RWPE2 (cell line): ENCODE measurements at regions not wholly inside any gene's neighbourhood (a gene's known extent, or its start where the extent isn't known, plus 50 kb on each side); places are given as distances from the start of the nearest gene placed in this dataset.

Experiments
- ATAC-seq: fragments of 200-7000 bp; cut with Tn5 transposase; 3 replicates; pipeline ENCODE4 v1.9.1; 2021; ENCODE audit warnings: low read depth
- DNase-seq: peaks from one replicate; pipeline ENCODE4 v3.0.0-alpha.2; 2020; ENCODE audit warnings: low spot score
- H3K27ac ChIP-seq: fragments of 450-650 bp; 2 replicates; pipeline ENCODE4 v1.5.1; 2017; ENCODE audit warnings: mild to moderate bottlenecking; ENCODE audit not compliant: poor library complexity, severe bottlenecking
- H3K27me3 ChIP-seq: fragments of 250-450 bp; sonication (Bioruptor Pico); 2 replicates; pipeline ENCODE4 v1.5.1; 2021; ENCODE audit warnings: mild to moderate bottlenecking, moderate library complexity; ENCODE audit not compliant: insufficient read depth, poor library complexity, severe bottlenecking
- H3K36me3 ChIP-seq: fragments of 250-450 bp; sonication (Bioruptor Pico); 2 replicates; pipeline ENCODE4 v1.5.1; 2020; ENCODE audit warnings: low read depth, mild to moderate bottlenecking, moderate library complexity
- H3K4me1 ChIP-seq: fragments of 250-450 bp; sonication (Bioruptor Pico); 2 replicates; pipeline ENCODE4 v1.5.1; 2021; ENCODE audit warnings: mild to moderate bottlenecking, moderate library complexity; ENCODE audit not compliant: insufficient read depth, poor library complexity, severe bottlenecking
- H3K4me3 ChIP-seq: fragments of 250-450 bp; sonication (Bioruptor Pico); 2 replicates; pipeline ENCODE4 v1.5.1; 2021; ENCODE audit warnings: mild to moderate bottlenecking, moderate library complexity; ENCODE audit not compliant: severe bottlenecking
- H3K9me3 ChIP-seq: fragments of 250-450 bp; sonication (Bioruptor Pico); 2 replicates; pipeline ENCODE4 v1.5.1; 2021; ENCODE audit warnings: mild to moderate bottlenecking, moderate library complexity; ENCODE audit not compliant: severe bottlenecking
- TF ChIP-seq, protein P1 (sequence below): fragments of 450-650 bp; IDR thresholded peaks from one replicate; pipeline ENCODE4 v1.5.1; 2017; ENCODE audit warnings: mild to moderate bottlenecking, moderate library complexity; ENCODE audit not compliant: poor library complexity, severe bottlenecking

- H3K27me3 ChIP-seq = no peaks in the 10 kb centered on the region
- H3K4me1 ChIP-seq = no peaks in the 10 kb centered on the region
- no peak overlapping the region for H3K4me3 ChIP-seq
- no peaks in the 10 kb centered on the region for H3K9me3 ChIP-seq
- no peak for ATAC-seq
- no peak for DNase-seq
- H3K27ac ChIP-seq = no peak overlapping the region
- H3K36me3 ChIP-seq = no peaks in the 10 kb centered on the region
- TF ChIP-seq, protein P1, sequence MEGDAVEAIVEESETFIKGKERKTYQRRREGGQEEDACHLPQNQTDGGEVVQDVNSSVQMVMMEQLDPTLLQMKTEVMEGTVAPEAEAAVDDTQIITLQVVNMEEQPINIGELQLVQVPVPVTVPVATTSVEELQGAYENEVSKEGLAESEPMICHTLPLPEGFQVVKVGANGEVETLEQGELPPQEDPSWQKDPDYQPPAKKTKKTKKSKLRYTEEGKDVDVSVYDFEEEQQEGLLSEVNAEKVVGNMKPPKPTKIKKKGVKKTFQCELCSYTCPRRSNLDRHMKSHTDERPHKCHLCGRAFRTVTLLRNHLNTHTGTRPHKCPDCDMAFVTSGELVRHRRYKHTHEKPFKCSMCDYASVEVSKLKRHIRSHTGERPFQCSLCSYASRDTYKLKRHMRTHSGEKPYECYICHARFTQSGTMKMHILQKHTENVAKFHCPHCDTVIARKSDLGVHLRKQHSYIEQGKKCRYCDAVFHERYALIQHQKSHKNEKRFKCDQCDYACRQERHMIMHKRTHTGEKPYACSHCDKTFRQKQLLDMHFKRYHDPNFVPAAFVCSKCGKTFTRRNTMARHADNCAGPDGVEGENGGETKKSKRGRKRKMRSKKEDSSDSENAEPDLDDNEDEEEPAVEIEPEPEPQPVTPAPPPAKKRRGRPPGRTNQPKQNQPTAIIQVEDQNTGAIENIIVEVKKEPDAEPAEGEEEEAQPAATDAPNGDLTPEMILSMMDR = no peak
Measured at GRCh38 chrX:42392846-42393245, 385.1 kb downstream of the PPP1R2C start.

- ATAC-seq (no peak), DNase-seq (no peak)
- TF ChIP-seq, protein P1 = no peak
- H3K36me3 ChIP-seq = no peaks in the 10 kb centered on the region
- no peak overlapping the region for H3K4me3 ChIP-seq
- no peaks in the 10 kb centered on the region for H3K9me3 ChIP-seq
- no peak overlapping the region for H3K27ac ChIP-seq
- H3K27me3 ChIP-seq = no peaks in the 10 kb centered on the region
- no peaks in the 10 kb centered on the region for H3K4me1 ChIP-seq
Measured at GRCh38 chrX:42386681-42387080, 391.3 kb downstream of the PPP1R2C start.

DNA sequence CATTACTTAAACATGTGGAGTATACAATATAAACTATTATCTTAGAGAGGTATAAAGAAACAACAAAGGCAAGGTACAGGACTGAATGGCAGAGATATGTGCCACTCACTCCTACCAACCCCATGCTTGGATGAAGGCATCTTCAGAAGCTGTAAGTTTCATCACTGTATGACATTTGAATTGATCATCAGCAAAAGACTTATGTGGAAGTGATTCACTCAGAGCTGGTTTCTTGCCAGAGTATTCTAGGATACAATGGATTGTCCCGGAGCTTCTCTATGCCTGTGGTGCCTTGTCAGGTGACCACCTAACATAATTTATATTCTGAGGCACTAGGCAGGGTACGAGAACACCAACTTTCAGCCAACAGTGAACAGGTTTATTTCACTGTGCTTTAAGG lies 392.2 kb downstream of the PPP1R2C start:
- no peaks in the 10 kb centered on the region for H3K27me3 ChIP-seq
- H3K4me1 ChIP-seq = no peaks in the 10 kb centered on the region
- ATAC-seq (peak; percentile 35; the same call in 1 of the 3 replicates), DNase-seq (no peak)
- H3K36me3 ChIP-seq = no peaks in the 10 kb centered on the region
- H3K4me3 ChIP-seq = no peak overlapping the region
- H3K9me3 ChIP-seq = no peaks in the 10 kb centered on the region
- TF ChIP-seq, protein P1 = no peak
- H3K27ac ChIP-seq = no peak overlapping the region

DNA sequence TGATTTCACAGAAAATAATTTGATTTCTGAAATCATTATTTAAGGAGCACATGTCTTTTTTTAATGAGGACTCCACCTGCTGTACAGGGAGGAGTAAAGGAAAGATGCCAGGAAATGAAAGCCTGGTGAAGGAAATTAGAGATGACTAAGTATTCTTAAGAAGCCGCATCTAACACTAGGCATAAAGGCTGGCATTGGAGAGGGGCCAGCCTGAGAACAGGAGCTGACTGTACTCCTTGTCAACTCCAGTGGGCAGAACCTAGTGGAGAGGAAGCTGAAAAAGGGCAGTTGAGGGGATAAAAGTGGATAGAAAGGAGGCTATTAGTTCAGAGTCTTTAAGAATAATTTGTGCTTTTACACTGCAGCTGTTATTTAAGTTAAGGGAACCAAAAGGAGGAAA lies 393.0 kb downstream of the PPP1R2C start:
- no peak for DNase-seq
- H3K4me3 ChIP-seq = no peak overlapping the region
- H3K27me3 ChIP-seq = no peaks in the 10 kb centered on the region
- H3K9me3 ChIP-seq = no peaks in the 10 kb centered on the region
- TF ChIP-seq, protein P1 = no peak
- H3K4me1 ChIP-seq = no peaks in the 10 kb centered on the region
- ATAC-seq = no peak
- no peaks in the 10 kb centered on the region for H3K36me3 ChIP-seq
- H3K27ac ChIP-seq = no peak overlapping the region

DNA sequence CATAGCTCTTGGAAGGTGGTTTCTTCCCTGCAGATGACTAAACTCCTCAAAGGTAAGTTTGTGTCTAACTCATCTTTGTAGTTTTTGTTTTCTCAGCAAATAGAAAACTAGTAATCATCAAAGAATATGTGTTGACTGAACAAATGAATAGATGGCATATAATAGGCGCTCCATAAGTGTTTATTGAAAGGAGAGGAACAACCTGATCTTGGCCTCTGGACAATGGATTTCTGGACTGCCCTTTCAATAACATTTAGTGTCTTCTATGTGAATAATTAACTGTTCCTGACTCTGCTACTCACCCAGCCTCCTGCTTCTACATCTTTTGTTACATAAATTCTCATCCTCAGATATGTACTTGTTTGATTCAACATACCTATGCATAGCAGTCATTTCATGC lies 399.1 kb downstream of the PPP1R2C start:
- no peaks in the 10 kb centered on the region for H3K36me3 ChIP-seq
- ATAC-seq (no peak), DNase-seq (no peak)
- H3K27ac ChIP-seq = no peak overlapping the region
- TF ChIP-seq, protein P1 = no peak
- no peaks in the 10 kb centered on the region for H3K4me1 ChIP-seq
- H3K4me3 ChIP-seq = no peak overlapping the region
- no peaks in the 10 kb centered on the region for H3K9me3 ChIP-seq
- H3K27me3 ChIP-seq = no peaks in the 10 kb centered on the region
